HEK293 (cell line): ENCODE measurements at regions not wholly inside any gene's neighbourhood (a gene's known extent, or its start where the extent isn't known, plus 50 kb on each side); places are given as distances from the start of the nearest gene placed in this dataset.

Experiments used
- CTCF ChIA-PET: fragments of 350-600 bp; formaldehyde crosslinking; extraction: SDS; loops from one replicate; lab custom pipeline; 2021; ENCODE audit warnings: antibody characterized with exemption; lab: Yijun Ruan, JAX
- POLR2A ChIA-PET: fragments of 300-600 bp; formaldehyde crosslinking; extraction: SDS; loops from one replicate; lab custom pipeline; 2020; ENCODE audit warnings: antibody characterized with exemption, inconsistent platforms; lab: Yijun Ruan, JAX
- H3K27ac ChIP-seq: fragments of 200-500 bp; sonication (Bioruptor generic); 2 replicates; pipeline ENCODE4 v1.5.1; 2014; ENCODE audit warnings: low read depth, low read length, control low read depth, inconsistent platforms; ENCODE audit errors: extremely low read depth
- H3K36me3 ChIP-seq, 2 experiments: fragments of 200-500 bp in 1 of 2; sonication (Bioruptor generic) in 1 of 2; 1 replicate in 1 of 2; 2 replicates in 1 of 2; pipeline ENCODE4 v1.5.1; 2014 to 2017; ENCODE audit warnings: inconsistent platforms in 2 of 2, low read length in 2 of 2; ENCODE audit not compliant: control insufficient read depth in 2 of 2, insufficient read depth in 1 of 2
- H3K4me1 ChIP-seq: fragments of 200-500 bp; sonication (Bioruptor generic); 2 replicates; pipeline ENCODE4 v1.5.1; 2014; ENCODE audit warnings: mild to moderate bottlenecking, low read length, inconsistent platforms; ENCODE audit not compliant: control insufficient read depth, insufficient read depth
- H3K4me3 ChIP-seq: 2 replicates; pipeline ENCODE4 v1.5.1; 2011; ENCODE audit warnings: low read depth, mild to moderate bottlenecking, control low read depth, low read length, moderate library complexity
- H3K9me3 ChIP-seq: fragments of 200-500 bp; sonication (Bioruptor generic); 2 replicates; pipeline ENCODE4 v1.5.1; 2014; ENCODE audit warnings: low read depth, low read length, inconsistent platforms; ENCODE audit not compliant: control insufficient read depth, insufficient read depth
- GLIS2 ChIP-seq: fragments of 450-650 bp; formaldehyde crosslinking; IDR thresholded peaks from 2 replicates; pipeline ENCODE4 v1.5.1; 2016; ENCODE audit warnings: missing biosample characterization, missing genetic modification characterization
- HOXC10 ChIP-seq: sonication (generic); formaldehyde crosslinking; IDR thresholded peaks from 2 replicates; pipeline ENCODE4 v1.8.1; 2023; ENCODE audit warnings: mild to moderate bottlenecking, missing genetic modification reagents
- SCRT1 ChIP-seq: fragments of 450-650 bp; formaldehyde crosslinking; IDR thresholded peaks from 2 replicates; pipeline ENCODE4 v1.5.1; 2016; ENCODE audit warnings: missing biosample characterization, missing genetic modification characterization, borderline replicate concordance
- ZBTB7A ChIP-seq: fragments of 450-650 bp; formaldehyde crosslinking; IDR thresholded peaks from 2 replicates; pipeline ENCODE4 v1.5.1; 2016; ENCODE audit warnings: low read depth, missing biosample characterization, missing genetic modification characterization
- ZIC2 ChIP-seq: fragments of 450-650 bp; formaldehyde crosslinking; IDR thresholded peaks from 2 replicates; pipeline ENCODE4 v1.5.1; 2016; ENCODE audit warnings: missing biosample characterization, missing genetic modification characterization
- ZNF133 ChIP-seq: fragments of 450-650 bp; formaldehyde crosslinking; IDR thresholded peaks from 2 replicates; pipeline ENCODE4 v1.5.1; 2016; ENCODE audit warnings: missing biosample characterization, missing genetic modification characterization
- ZNF157 ChIP-seq: fragments of 450-650 bp; formaldehyde crosslinking; IDR thresholded peaks from 2 replicates; pipeline ENCODE4 v1.5.1; 2016; ENCODE audit warnings: missing biosample characterization, missing genetic modification characterization
- ZNF23 ChIP-seq: fragments of 450-650 bp; formaldehyde crosslinking; IDR thresholded peaks from 2 replicates; pipeline ENCODE4 v1.5.1; 2016; ENCODE audit warnings: missing biosample characterization, missing genetic modification characterization, borderline replicate concordance
- ZNF341 ChIP-seq: fragments of 450-650 bp; formaldehyde crosslinking; IDR thresholded peaks from 2 replicates; pipeline ENCODE4; 2016; ENCODE audit warnings: low read depth, missing biosample characterization, missing genetic modification characterization
- ZNF366 ChIP-seq: fragments of 450-650 bp; formaldehyde crosslinking; conservative IDR thresholded peaks from 2 replicates; pipeline ENCODE4 v1.5.1; 2016; ENCODE audit warnings: missing biosample characterization, missing genetic modification characterization
- ZNF530 ChIP-seq: fragments of 450-650 bp; formaldehyde crosslinking; IDR thresholded peaks from 2 replicates; pipeline ENCODE4 v1.5.1; 2016; ENCODE audit warnings: low read depth, missing biosample characterization, missing genetic modification characterization
- ZNF747 ChIP-seq: fragments of 450-650 bp; formaldehyde crosslinking; IDR thresholded peaks from 2 replicates; pipeline ENCODE4 v1.5.1; 2016; ENCODE audit warnings: missing biosample characterization, missing genetic modification characterization
- ZNF785 ChIP-seq: fragments of 450-650 bp; formaldehyde crosslinking; IDR thresholded peaks from 2 replicates; pipeline ENCODE4 v1.5.1; 2016; ENCODE audit warnings: missing biosample characterization, missing genetic modification characterization
- TF ChIP-seq, protein P1 (sequence below): fragments of 450-650 bp; formaldehyde crosslinking; IDR thresholded peaks from 2 replicates; pipeline ENCODE4 v1.5.1; 2016; ENCODE audit warnings: missing biosample characterization, missing genetic modification characterization
- TF ChIP-seq, protein P2 (sequence below): fragments of 450-650 bp; formaldehyde crosslinking; IDR thresholded peaks from 2 replicates; pipeline ENCODE4 v1.5.1; 2016; ENCODE audit warnings: missing biosample characterization, missing genetic modification characterization, borderline replicate concordance
- TF ChIP-seq, protein P3 (sequence below): fragments of 450-650 bp; formaldehyde crosslinking; IDR thresholded peaks from 2 replicates; pipeline ENCODE4 v1.5.1; 2016; ENCODE audit warnings: missing biosample characterization, missing genetic modification characterization, low read depth
- TF ChIP-seq, protein P4 (sequence below): fragments of 450-650 bp; formaldehyde crosslinking; IDR thresholded peaks from 2 replicates; pipeline ENCODE4 v1.5.1; 2016; ENCODE audit warnings: missing biosample characterization, missing genetic modification characterization

DNA sequence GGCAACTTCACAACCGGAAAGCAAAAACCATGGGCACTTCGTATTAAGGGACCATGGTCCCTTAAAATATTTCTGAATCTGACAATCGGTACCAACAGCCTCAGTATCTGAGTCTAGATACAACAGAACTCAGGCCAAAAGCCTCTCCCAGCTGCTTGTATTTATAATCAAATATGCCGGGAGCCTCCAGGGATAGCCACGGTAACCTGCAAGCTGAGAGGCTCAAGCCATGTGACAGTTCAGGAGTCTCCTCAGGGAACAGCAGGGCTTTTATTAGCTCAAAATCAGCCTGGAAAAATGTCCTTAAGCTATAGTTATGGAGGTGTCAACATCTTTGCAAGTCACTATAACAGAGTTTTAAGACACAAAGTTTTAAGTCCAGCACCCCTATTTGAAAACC is 352.8 kb upstream of the GYPC start:
- Histone ChIP-seq H3K36me3 (no peaks in the 10 kb centered on the region), H3K9me3 (no peaks in the 10 kb centered on the region)
- POLR2A ChIA-PET, result no interaction called here
- no peak for TF ChIP-seq ZNF530
- no peak for TF ChIP-seq ZNF23 (tag by site-specific recombination)
- no peak for TF ChIP-seq ZNF366 (tag by site-specific recombination)
- TF ChIP-seq, protein P1, sequence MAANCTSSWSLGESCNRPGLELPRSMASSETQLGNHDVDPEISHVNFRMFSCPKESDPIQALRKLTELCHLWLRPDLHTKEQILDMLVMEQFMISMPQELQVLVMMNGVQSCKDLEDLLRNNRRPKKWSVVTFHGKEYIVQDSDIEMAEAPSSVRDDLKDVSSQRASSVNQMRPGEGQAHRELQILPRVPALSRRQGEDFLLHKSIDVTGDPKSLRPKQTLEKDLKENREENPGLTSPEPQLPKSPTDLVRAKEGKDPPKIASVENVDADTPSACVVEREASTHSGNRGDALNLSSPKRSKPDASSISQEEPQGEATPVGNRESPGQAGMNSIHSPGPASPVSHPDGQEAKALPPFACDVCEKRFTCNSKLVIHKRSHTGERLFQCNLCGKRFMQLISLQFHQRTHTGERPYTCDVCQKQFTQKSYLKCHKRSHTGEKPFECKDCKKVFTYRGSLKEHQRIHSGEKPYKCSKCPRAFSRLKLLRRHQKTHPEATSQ, result no peak
- no peak for TF ChIP-seq ZNF133
- no peak for TF ChIP-seq ZIC2 (tag by site-specific recombination)
- TF ChIP-seq ZNF747 (tag by site-specific recombination), result no peak
- TF ChIP-seq ZBTB7A (tag by site-specific recombination), result no peak
- TF ChIP-seq GLIS2 (tag by site-specific recombination), result no peak
- no peak for TF ChIP-seq SCRT1 (tag by site-specific recombination)
- TF ChIP-seq, protein P2, sequence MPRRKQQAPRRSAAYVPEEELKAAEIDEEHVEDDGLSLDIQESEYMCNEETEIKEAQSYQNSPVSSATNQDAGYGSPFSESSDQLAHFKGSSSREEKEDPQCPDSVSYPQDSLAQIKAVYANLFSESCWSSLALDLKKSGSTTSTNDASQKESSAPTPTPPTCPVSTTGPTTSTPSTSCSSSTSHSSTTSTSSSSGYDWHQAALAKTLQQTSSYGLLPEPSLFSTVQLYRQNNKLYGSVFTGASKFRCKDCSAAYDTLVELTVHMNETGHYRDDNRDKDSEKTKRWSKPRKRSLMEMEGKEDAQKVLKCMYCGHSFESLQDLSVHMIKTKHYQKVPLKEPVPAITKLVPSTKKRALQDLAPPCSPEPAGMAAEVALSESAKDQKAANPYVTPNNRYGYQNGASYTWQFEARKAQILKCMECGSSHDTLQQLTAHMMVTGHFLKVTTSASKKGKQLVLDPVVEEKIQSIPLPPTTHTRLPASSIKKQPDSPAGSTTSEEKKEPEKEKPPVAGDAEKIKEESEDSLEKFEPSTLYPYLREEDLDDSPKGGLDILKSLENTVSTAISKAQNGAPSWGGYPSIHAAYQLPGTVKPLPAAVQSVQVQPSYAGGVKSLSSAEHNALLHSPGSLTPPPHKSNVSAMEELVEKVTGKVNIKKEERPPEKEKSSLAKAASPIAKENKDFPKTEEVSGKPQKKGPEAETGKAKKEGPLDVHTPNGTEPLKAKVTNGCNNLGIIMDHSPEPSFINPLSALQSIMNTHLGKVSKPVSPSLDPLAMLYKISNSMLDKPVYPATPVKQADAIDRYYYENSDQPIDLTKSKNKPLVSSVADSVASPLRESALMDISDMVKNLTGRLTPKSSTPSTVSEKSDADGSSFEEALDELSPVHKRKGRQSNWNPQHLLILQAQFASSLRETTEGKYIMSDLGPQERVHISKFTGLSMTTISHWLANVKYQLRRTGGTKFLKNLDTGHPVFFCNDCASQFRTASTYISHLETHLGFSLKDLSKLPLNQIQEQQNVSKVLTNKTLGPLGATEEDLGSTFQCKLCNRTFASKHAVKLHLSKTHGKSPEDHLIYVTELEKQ (tag by site-specific recombination), result no peak
- TF ChIP-seq ZNF785 (tag by site-specific recombination), result no peak
- TF ChIP-seq, protein P3, sequence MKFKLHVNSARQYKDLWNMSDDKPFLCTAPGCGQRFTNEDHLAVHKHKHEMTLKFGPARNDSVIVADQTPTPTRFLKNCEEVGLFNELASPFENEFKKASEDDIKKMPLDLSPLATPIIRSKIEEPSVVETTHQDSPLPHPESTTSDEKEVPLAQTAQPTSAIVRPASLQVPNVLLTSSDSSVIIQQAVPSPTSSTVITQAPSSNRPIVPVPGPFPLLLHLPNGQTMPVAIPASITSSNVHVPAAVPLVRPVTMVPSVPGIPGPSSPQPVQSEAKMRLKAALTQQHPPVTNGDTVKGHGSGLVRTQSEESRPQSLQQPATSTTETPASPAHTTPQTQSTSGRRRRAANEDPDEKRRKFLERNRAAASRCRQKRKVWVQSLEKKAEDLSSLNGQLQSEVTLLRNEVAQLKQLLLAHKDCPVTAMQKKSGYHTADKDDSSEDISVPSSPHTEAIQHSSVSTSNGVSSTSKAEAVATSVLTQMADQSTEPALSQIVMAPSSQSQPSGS, result no peak
- TF ChIP-seq, all 188 proteins: peak for 0
- Histone ChIP-seq H3K27ac (no peak overlapping the region), H3K4me1 (no peaks in the 10 kb centered on the region), H3K4me3 (no peak overlapping the region)
- CTCF ChIA-PET, result no interaction called here

DNA sequence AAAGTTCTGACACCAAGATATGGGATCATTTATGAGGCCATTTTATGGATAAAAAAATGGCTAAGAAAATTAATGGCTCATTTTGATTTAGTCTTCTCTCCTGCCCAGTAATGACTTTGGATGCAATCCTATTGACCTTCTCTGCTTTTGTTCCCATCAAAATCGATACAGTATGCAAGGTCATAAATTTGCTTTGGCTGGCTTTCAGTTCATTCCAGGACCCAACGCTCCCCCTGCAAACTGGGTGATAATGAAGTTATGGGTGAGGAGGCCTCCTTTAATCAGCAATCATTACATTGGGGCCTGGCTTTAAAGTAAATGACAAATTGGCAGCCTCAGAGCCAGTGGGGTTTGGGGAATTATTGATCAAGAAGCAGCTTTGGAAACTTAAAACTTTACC is 351.8 kb upstream of the GYPC start:
- TF ChIP-seq ZNF341 (tag by site-specific recombination) (no peak), ZNF157 (tag by site-specific recombination) (no peak)
- TF ChIP-seq, protein P4, sequence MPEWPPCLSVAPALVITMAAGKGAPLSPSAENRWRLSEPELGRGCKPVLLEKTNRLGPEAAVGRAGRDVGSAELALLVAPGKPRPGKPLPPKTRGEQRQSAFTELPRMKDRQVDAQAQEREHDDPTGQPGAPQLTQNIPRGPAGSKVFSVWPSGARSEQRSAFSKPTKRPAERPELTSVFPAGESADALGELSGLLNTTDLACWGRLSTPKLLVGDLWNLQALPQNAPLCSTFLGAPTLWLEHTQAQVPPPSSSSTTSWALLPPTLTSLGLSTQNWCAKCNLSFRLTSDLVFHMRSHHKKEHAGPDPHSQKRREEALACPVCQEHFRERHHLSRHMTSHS (tag by site-specific recombination), result no peak
- ChIA-PET POLR2A (no interaction called here), CTCF (no interaction called here)
- Histone ChIP-seq H3K4me3 (no peak overlapping the region), H3K9me3 (no peaks in the 10 kb centered on the region), H3K27ac (no peak overlapping the region), H3K4me1 (no peaks in the 10 kb centered on the region), H3K36me3 (no peaks in the 10 kb centered on the region)

DNA sequence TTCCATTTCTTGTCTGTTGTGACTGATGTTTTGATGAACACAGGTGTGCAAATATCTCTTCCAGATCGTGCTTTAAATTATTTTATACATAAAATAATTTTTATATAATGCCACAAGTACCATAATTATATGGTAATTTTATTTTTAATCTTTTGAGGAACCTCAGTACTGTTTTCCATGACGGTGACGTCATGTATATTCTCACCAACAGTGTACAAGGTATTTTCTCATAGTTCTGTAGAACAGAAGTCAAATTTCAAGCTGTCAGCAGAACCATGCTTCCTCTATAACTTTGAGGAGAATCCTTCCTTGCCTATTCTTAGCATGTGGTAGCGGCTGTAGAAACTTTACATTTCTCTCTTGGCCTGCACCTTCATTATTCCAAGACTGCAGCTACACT is 349.4 kb upstream of the GYPC start:
- no peaks in the 10 kb centered on the region for H3K9me3 ChIP-seq
- no peak for TF ChIP-seq HOXC10 (CRISPR knock-in tag)
- no peak for TF ChIP-seq ZNF530
- no peak overlapping the region for H3K27ac ChIP-seq
- H3K36me3 ChIP-seq, result no peaks in the 10 kb centered on the region
- ChIA-PET POLR2A (no interaction called here), CTCF (no interaction called here)
- H3K4me1 ChIP-seq, result no peaks in the 10 kb centered on the region
- no peak overlapping the region for H3K4me3 ChIP-seq
